ENCODE measurements at regions not wholly inside any gene's neighbourhood (a gene's known extent, or its start where the extent isn't known, plus 50 kb on each side); places are given as distances from the start of the nearest gene placed in this dataset.

GRCh38 chr6:169079650-169080049 lies 174.0 kb downstream of the THBS2 start:
- DNase-seq: no peak

- no peak for DNase-seq
Measured at GRCh38 chr6:169078399-169079145, 175.1 kb downstream of the THBS2 start.

- DNase-seq: no peak
Measured at GRCh38 chr6:169075915-169076654, 177.6 kb downstream of the THBS2 start.

- no peak for DNase-seq
Measured at GRCh38 chr6:169075211-169075914, 178.3 kb downstream of the THBS2 start.

- no peak for DNase-seq
Measured at GRCh38 chr6:169074526-169074925, 179.1 kb downstream of the THBS2 start.

- no peak for DNase-seq
Measured at GRCh38 chr6:169073311-169073710, 180.3 kb downstream of the THBS2 start.

- no peak for DNase-seq
Measured at GRCh38 chr6:169072127-169073042, 181.3 kb downstream of the THBS2 start.

GRCh38 chr6:169071394-169071793 lies 182.3 kb downstream of the THBS2 start:
- DNase-seq: no peak

GRCh38 chr6:169070506-169071176 lies 183.0 kb downstream of the THBS2 start:
- no peak for DNase-seq

- no peak for DNase-seq
Measured at GRCh38 chr6:169069356-169069755, 184.3 kb downstream of the THBS2 start.

- DNase-seq: no peak
Measured at GRCh38 chr6:169064194-169064593, 189.5 kb downstream of the THBS2 start.

GRCh38 chr6:169062272-169062671 lies 191.4 kb downstream of the THBS2 start:
- DNase-seq: no peak

GRCh38 chr6:169058634-169059033 lies 195.0 kb downstream of the THBS2 start:
- no peak for DNase-seq

- no peak for DNase-seq
Measured at GRCh38 chr6:169052462-169052861, 201.2 kb downstream of the THBS2 start.

GRCh38 chr6:169051371-169051770 lies 202.3 kb downstream of the THBS2 start:
- no peak for DNase-seq

- no peak for DNase-seq
Measured at GRCh38 chr6:169048865-169049205, 204.8 kb downstream of the THBS2 start.

- DNase-seq: no peak
Measured at GRCh38 chr6:169048185-169048864, 205.3 kb downstream of the THBS2 start.

- no peak for DNase-seq
Measured at GRCh38 chr6:169047345-169047744, 206.3 kb downstream of the THBS2 start.

- DNase-seq: no peak
Measured at GRCh38 chr6:169046483-169047192, 207.0 kb downstream of the THBS2 start.

GRCh38 chr6:169046021-169046420 lies 207.6 kb downstream of the THBS2 start:
- DNase-seq: no peak

- DNase-seq: no peak
Measured at GRCh38 chr6:169045486-169045885, 208.2 kb downstream of the THBS2 start.
